ENCODE measurements at regions not wholly inside any gene's neighbourhood (a gene's known extent, or its start where the extent isn't known, plus 50 kb on each side); places are given as distances from the start of the nearest gene placed in this dataset.

DNA sequence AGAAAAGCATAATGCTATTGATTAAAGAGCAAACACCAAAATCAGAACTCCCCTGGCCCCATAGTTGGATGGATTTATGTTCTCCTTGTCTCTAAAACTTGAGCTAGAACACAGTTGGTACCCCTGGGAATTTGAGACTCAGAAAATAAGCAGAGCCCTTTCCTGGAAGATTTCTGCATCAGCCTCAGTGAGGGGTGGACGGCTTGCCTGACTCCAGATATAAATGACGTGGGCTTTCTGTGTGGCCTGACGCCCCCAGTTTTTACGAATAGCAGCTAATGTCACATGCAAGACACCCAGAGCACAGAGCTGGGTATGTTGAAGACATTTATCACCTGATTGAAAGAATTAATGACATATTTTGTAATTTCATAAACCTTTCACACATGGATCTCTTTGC is 130.8 kb downstream of the TRIM29 start:
- H3K79me2 ChIP-seq = no peaks in the 10 kb centered on the region
- no peaks in the 10 kb centered on the region for H3K4me1 ChIP-seq
- no peaks in the 10 kb centered on the region for H3K36me3 ChIP-seq (ENCODE audit: control insufficient read depth, insufficient read depth, low read length)
- no peaks in the 10 kb centered on the region for H3K27me3 ChIP-seq (ENCODE audit: control insufficient read depth, insufficient read depth, low read length)
- TF ChIP-seq, protein P1, sequence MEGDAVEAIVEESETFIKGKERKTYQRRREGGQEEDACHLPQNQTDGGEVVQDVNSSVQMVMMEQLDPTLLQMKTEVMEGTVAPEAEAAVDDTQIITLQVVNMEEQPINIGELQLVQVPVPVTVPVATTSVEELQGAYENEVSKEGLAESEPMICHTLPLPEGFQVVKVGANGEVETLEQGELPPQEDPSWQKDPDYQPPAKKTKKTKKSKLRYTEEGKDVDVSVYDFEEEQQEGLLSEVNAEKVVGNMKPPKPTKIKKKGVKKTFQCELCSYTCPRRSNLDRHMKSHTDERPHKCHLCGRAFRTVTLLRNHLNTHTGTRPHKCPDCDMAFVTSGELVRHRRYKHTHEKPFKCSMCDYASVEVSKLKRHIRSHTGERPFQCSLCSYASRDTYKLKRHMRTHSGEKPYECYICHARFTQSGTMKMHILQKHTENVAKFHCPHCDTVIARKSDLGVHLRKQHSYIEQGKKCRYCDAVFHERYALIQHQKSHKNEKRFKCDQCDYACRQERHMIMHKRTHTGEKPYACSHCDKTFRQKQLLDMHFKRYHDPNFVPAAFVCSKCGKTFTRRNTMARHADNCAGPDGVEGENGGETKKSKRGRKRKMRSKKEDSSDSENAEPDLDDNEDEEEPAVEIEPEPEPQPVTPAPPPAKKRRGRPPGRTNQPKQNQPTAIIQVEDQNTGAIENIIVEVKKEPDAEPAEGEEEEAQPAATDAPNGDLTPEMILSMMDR (IDR thresholded peaks at IDR 0.05) = no peak
- no peaks in the 10 kb centered on the region for H3K9me3 ChIP-seq (ENCODE audit: control insufficient read depth, low read length)
- no peak overlapping the region for H3K4me2 ChIP-seq (ENCODE audit: low read length)
- H3K4me3 ChIP-seq (ENCODE audit: low read depth, low read length) = no peak overlapping the region
- H2AFZ ChIP-seq = no peak overlapping the region
- no peak overlapping the region for H3K9ac ChIP-seq
- no peak overlapping the region for H3K27ac ChIP-seq

DNA sequence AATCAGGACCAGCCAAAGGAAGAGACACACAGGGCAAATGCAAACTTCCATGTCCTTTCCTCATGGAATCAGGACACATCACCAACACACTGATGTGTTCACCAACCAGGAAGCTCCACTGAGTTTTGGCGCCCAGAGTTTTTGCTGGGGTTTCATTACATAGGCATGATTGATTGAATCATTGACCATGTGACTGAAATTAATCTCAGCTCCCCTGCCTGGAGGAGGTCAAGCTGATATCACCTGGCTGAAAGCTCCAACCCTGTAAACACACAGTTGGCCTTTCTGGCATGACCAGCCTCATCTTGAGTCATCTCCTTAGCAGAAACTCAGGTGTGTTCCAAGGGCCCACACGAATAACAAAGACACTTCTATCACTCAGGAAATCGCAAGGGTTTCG is 133.2 kb downstream of the TRIM29 start:
- Histone ChIP-seq H3K4me1 (no peaks in the 10 kb centered on the region), H3K9ac (no peak overlapping the region), H3K79me2 (no peaks in the 10 kb centered on the region), H3K4me2 (ENCODE audit: low read length) (no peak overlapping the region), H3K36me3 (ENCODE audit: control insufficient read depth, insufficient read depth, low read length) (no peaks in the 10 kb centered on the region), H2AFZ (no peak overlapping the region), H3K27me3 (ENCODE audit: control insufficient read depth, insufficient read depth, low read length) (no peaks in the 10 kb centered on the region), H3K27ac (no peak overlapping the region), H3K4me3 (ENCODE audit: low read depth, low read length) (no peak overlapping the region), H3K9me3 (ENCODE audit: control insufficient read depth, low read length) (no peaks in the 10 kb centered on the region)
- TF ChIP-seq, protein P1 (IDR thresholded peaks at IDR 0.05) = no peak

DNA sequence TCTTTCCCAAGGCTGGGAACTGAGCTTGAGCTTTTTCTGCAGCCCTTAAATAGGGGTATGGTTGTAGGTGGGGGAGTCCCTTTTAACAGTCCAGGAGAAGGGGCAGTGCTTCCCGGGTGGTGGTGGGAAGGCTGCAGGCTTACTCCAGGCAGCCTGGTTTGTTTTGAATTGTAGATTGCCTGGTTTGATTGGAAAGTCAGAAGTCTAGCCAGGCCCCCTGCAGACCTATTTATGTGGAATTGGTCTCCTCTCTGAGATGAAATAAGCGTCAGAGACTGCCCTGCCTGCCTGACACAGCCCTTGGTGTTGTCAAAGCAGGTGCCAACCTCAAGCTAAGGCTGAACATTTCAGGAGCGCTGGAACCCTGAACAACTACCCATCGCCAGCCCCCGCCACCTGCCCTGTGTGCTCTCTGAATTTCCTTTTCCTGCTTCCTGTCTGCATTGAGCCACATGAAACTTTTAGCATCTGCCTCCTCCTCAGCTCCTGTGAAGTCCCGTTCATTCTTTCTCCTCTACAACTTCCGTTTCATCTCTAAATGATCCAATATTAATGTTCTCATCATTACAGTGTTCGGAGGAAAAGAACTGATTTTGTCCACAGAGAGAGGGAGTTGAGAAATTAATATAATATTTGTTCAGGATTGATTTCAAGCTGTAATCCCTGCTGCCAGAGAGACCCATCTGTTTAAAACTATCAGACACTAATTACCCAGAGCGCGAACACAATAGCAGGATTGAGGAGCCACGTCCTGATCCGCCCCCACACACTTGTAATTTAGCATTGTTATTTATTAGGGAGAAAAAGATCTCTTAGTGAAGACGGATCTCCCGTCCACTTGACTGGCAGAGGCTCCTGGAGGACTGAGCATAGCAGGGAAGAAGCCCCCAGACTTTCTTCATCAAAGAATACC is 136.5 kb downstream of the TRIM29 start:
- Histone ChIP-seq H2AFZ (no peak overlapping the region), H3K27ac (no peak overlapping the region), H3K79me2 (no peaks in the 10 kb centered on the region), H3K9ac (no peak overlapping the region), H3K27me3 (ENCODE audit: control insufficient read depth, insufficient read depth, low read length) (no peaks in the 10 kb centered on the region), H3K4me3 (ENCODE audit: low read depth, low read length) (no peak overlapping the region), H3K36me3 (ENCODE audit: control insufficient read depth, insufficient read depth, low read length) (no peaks in the 10 kb centered on the region), H3K9me3 (ENCODE audit: control insufficient read depth, low read length) (no peaks in the 10 kb centered on the region), H3K4me2 (ENCODE audit: low read length) (no peak overlapping the region), H3K4me1 (no peaks in the 10 kb centered on the region)
- TF ChIP-seq, protein P1 (IDR thresholded peaks at IDR 0.05) = no peak

DNA sequence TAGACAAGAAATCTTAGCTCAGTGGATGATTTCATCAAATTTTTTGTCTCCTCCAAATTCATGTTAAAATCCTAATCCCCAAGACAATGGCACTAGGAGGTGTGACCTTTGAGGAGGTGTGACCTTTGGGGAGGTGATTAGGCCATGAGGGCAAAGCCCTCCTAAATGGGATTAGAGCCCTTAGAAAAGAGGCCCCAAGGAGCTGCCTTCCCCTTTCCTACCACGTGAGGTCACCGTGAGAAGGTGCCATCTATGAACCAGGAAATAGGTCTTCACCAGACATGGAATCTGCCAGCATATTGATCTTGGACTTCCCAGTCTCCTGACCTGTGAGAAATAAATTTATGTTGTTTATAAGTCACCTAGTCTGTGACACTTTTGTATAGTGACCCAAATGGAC is 138.7 kb downstream of the TRIM29 start:
- no peaks in the 10 kb centered on the region for H3K9me3 ChIP-seq (ENCODE audit: control insufficient read depth, low read length)
- H3K27ac ChIP-seq = no peak overlapping the region
- no peak overlapping the region for H2AFZ ChIP-seq
- H3K4me1 ChIP-seq = no peaks in the 10 kb centered on the region
- no peaks in the 10 kb centered on the region for H3K27me3 ChIP-seq (ENCODE audit: control insufficient read depth, insufficient read depth, low read length)
- H3K9ac ChIP-seq = no peak overlapping the region
- no peaks in the 10 kb centered on the region for H3K79me2 ChIP-seq
- no peak overlapping the region for H3K4me3 ChIP-seq (ENCODE audit: low read depth, low read length)
- TF ChIP-seq, protein P1 (IDR thresholded peaks at IDR 0.05) = no peak
- no peak overlapping the region for H3K4me2 ChIP-seq (ENCODE audit: low read length)
- no peaks in the 10 kb centered on the region for H3K36me3 ChIP-seq (ENCODE audit: control insufficient read depth, insufficient read depth, low read length)

DNA sequence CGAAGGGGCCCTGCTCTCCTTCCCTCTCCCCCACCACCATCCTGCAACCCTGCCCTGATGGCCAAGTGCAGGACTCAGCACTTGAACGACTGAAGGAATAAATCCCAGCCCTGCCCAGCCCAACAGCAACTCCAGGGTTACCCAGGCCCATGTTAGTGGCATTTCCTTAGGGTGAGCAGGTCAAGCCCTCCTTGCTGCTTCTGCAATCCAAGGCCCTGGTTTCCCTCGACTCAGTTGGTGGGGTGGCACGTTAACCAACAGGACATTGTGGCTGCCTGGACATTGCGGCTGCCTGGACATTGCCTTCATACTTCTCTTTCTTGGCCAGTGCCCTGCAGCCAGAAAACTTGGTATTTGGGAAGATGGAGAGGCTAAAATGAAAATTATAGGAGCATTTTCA is 141.4 kb downstream of the TRIM29 start:
- H3K4me2 ChIP-seq (ENCODE audit: low read length) = no peak overlapping the region
- no peaks in the 10 kb centered on the region for H3K27me3 ChIP-seq (ENCODE audit: control insufficient read depth, insufficient read depth, low read length)
- no peaks in the 10 kb centered on the region for H3K79me2 ChIP-seq
- no peak overlapping the region for H2AFZ ChIP-seq
- TF ChIP-seq, protein P1 (IDR thresholded peaks at IDR 0.05) = no peak
- H3K9me3 ChIP-seq (ENCODE audit: control insufficient read depth, low read length) = no peaks in the 10 kb centered on the region
- no peak overlapping the region for H3K4me3 ChIP-seq (ENCODE audit: low read depth, low read length)
- H3K27ac ChIP-seq = no peak overlapping the region
- no peaks in the 10 kb centered on the region for H3K4me1 ChIP-seq
- no peaks in the 10 kb centered on the region for H3K36me3 ChIP-seq (ENCODE audit: control insufficient read depth, insufficient read depth, low read length)
- H3K9ac ChIP-seq = no peak overlapping the region

All from parathyroid adenoma (tissue), 2 donors.